Large intestine (tissue), 3 donors: ENCODE measurements at regions not wholly inside any gene's neighbourhood (a gene's known extent, or its start where the extent isn't known, plus 50 kb on each side); places are given as distances from the start of the nearest gene placed in this dataset.

ENCODE experiments used
- DNase-seq, 2 donors: peaks; one replicate each; pipeline versions ENCODE4 v3.0.0 to v3.0.0-alpha.2; 2013
- H3K27ac ChIP-seq: one replicate; pipeline ENCODE4 v1.5.1; 2013; ENCODE audit warnings: low read length
- H3K27me3 ChIP-seq: 2 replicates; pipeline ENCODE4 v1.6.1; 2013; ENCODE audit warnings: low read length; ENCODE audit not compliant: control insufficient read depth, insufficient read depth
- H3K36me3 ChIP-seq: 2 replicates; pipeline ENCODE4 v1.6.1; 2013; ENCODE audit warnings: low read length; ENCODE audit not compliant: control insufficient read depth, insufficient read depth
- H3K4me1 ChIP-seq: one replicate; pipeline ENCODE4 v1.6.1; 2013; ENCODE audit warnings: low read length; ENCODE audit not compliant: control insufficient read depth, insufficient read depth
- H3K4me3 ChIP-seq: one replicate; pipeline ENCODE4 v1.5.1; 2013; ENCODE audit warnings: low read length
- H3K9me3 ChIP-seq: one replicate; pipeline ENCODE4 v1.6.1; 2013; ENCODE audit warnings: mild to moderate bottlenecking, low read depth, low read length, moderate library complexity; ENCODE audit not compliant: control insufficient read depth
- WGBS: methylation state at CpG from one replicate; pipeline ENCODE4 v1.1.5; 2013; ENCODE audit warnings: low lambda C conversion rate; ENCODE audit not compliant: insufficient coverage; 5-methylcytosine and 5-hydroxymethylcytosine counted together

GRCh38 chr6:21899708-21900107, 306.2 kb downstream of the SOX4 start:
- 23% methylated on average over 5 of the region's 6 CpGs for WGBS
- peak in 1 of 2 donors; percentile 35 for DNase-seq
- H3K4me1 ChIP-seq = no peaks in the 10 kb centered on the region
- H3K4me3 ChIP-seq = no peak overlapping the region
- no peak overlapping the region for H3K27ac ChIP-seq
- no peaks in the 10 kb centered on the region for H3K27me3 ChIP-seq
- H3K9me3 ChIP-seq = no peaks in the 10 kb centered on the region
- H3K36me3 ChIP-seq = no peaks in the 10 kb centered on the region

GRCh38 chr6:21900730-21901129, 307.2 kb downstream of the SOX4 start:
- H3K4me1 ChIP-seq = no peaks in the 10 kb centered on the region
- H3K36me3 ChIP-seq = no peaks in the 10 kb centered on the region
- H3K27ac ChIP-seq = no peak overlapping the region
- DNase-seq = no peak
- H3K27me3 ChIP-seq = no peaks in the 10 kb centered on the region
- WGBS = no CpG with 5 or more reads among the region's 2 CpGs
- H3K4me3 ChIP-seq = no peak overlapping the region
- H3K9me3 ChIP-seq = no peaks in the 10 kb centered on the region

- H3K27ac ChIP-seq = no peak overlapping the region
- WGBS = no CpG with 5 or more reads among the region's 7 CpGs
- no peaks in the 10 kb centered on the region for H3K4me1 ChIP-seq
- H3K4me3 ChIP-seq = no peak overlapping the region
- H3K27me3 ChIP-seq = no peaks in the 10 kb centered on the region
- H3K9me3 ChIP-seq = no peaks in the 10 kb centered on the region
- DNase-seq = no peak
- no peaks in the 10 kb centered on the region for H3K36me3 ChIP-seq
Measured at GRCh38 chr6:21902628-21903169, 309.1 kb downstream of the SOX4 start.

GRCh38 chr6:21905531-21905930, 312.0 kb downstream of the SOX4 start:
- no peaks in the 10 kb centered on the region for H3K4me1 ChIP-seq
- no peaks in the 10 kb centered on the region for H3K27me3 ChIP-seq
- H3K27ac ChIP-seq = no peak overlapping the region
- H3K4me3 ChIP-seq = no peak overlapping the region
- WGBS = no CpG with 5 or more reads among the region's 2 CpGs
- no peak for DNase-seq
- H3K36me3 ChIP-seq = no peaks in the 10 kb centered on the region
- H3K9me3 ChIP-seq = no peaks in the 10 kb centered on the region

- H3K9me3 ChIP-seq = no peaks in the 10 kb centered on the region
- H3K36me3 ChIP-seq = no peaks in the 10 kb centered on the region
- no peak for DNase-seq
- no peak overlapping the region for H3K27ac ChIP-seq
- H3K4me1 ChIP-seq = no peaks in the 10 kb centered on the region
- H3K27me3 ChIP-seq = no peaks in the 10 kb centered on the region
- no peak overlapping the region for H3K4me3 ChIP-seq
Measured at GRCh38 chr6:21906826-21907225, 313.3 kb downstream of the SOX4 start.

- Histone ChIP-seq H3K4me3 (no peak overlapping the region), H3K27ac (no peak overlapping the region), H3K27me3 (no peaks in the 10 kb centered on the region), H3K36me3 (no peaks in the 10 kb centered on the region), H3K4me1 (no peaks in the 10 kb centered on the region), H3K9me3 (no peaks in the 10 kb centered on the region)
- 49% methylated on average over 2 of the region's 4 CpGs for WGBS
- no peak for DNase-seq
Measured at GRCh38 chr6:21907291-21907690, 313.7 kb downstream of the SOX4 start.

GRCh38 chr6:21908161-21908848, 314.8 kb downstream of the SOX4 start:
- H3K27ac ChIP-seq = no peak overlapping the region
- no peak for DNase-seq
- no peak overlapping the region for H3K4me3 ChIP-seq
- H3K27me3 ChIP-seq = no peaks in the 10 kb centered on the region
- no peaks in the 10 kb centered on the region for H3K4me1 ChIP-seq
- no peaks in the 10 kb centered on the region for H3K36me3 ChIP-seq
- no peaks in the 10 kb centered on the region for H3K9me3 ChIP-seq
- WGBS = 80% methylated on average over 2 of the region's 5 CpGs

GRCh38 chr6:21909321-21909720, 315.8 kb downstream of the SOX4 start:
- no peaks in the 10 kb centered on the region for H3K9me3 ChIP-seq
- no peak overlapping the region for H3K4me3 ChIP-seq
- no peaks in the 10 kb centered on the region for H3K4me1 ChIP-seq
- no CpG with 5 or more reads among the region's 4 CpGs for WGBS
- no peak overlapping the region for H3K27ac ChIP-seq
- DNase-seq = no peak
- H3K27me3 ChIP-seq = no peaks in the 10 kb centered on the region
- H3K36me3 ChIP-seq = no peaks in the 10 kb centered on the region

GRCh38 chr6:21911208-21911607, 317.7 kb downstream of the SOX4 start:
- Histone ChIP-seq H3K9me3 (no peaks in the 10 kb centered on the region), H3K27ac (no peak overlapping the region), H3K36me3 (no peaks in the 10 kb centered on the region), H3K4me1 (no peaks in the 10 kb centered on the region), H3K4me3 (no peak overlapping the region), H3K27me3 (no peaks in the 10 kb centered on the region)
- no CpG with 5 or more reads among the region's 1 CpG for WGBS
- no peak for DNase-seq

- WGBS = 100% methylated on average over 1 of the region's 5 CpGs
- no peak for DNase-seq
- Histone ChIP-seq H3K36me3 (no peaks in the 10 kb centered on the region), H3K4me3 (no peak overlapping the region), H3K27ac (no peak overlapping the region), H3K27me3 (no peaks in the 10 kb centered on the region), H3K4me1 (no peaks in the 10 kb centered on the region), H3K9me3 (no peaks in the 10 kb centered on the region)
Measured at GRCh38 chr6:21912151-21912832, 318.7 kb downstream of the SOX4 start.
